ENCODE measurements at regions not wholly inside any gene's neighbourhood (a gene's known extent, or its start where the extent isn't known, plus 50 kb on each side); places are given as distances from the start of the nearest gene placed in this dataset.

DNA sequence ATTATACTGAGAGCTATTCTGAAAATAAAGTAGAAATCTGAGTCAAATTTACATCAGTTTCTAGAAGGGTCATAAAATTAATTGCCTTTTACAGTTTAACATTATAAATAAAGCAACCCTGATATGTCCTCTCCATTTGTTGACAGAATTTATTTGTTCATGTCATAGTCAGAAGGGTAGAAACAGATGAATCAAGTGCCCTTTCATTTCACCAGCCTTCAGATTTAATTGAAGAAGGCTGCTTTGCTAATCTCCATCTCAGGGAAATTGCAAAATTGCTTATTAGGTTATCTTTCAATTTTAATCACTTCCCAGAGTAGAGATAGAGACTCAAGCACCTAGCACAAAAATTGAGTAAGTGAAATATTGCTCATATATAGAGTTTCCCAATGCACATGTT lies 76.8 kb downstream of the ATXN7L3B start:
- TF ChIP-seq, protein P1, sequence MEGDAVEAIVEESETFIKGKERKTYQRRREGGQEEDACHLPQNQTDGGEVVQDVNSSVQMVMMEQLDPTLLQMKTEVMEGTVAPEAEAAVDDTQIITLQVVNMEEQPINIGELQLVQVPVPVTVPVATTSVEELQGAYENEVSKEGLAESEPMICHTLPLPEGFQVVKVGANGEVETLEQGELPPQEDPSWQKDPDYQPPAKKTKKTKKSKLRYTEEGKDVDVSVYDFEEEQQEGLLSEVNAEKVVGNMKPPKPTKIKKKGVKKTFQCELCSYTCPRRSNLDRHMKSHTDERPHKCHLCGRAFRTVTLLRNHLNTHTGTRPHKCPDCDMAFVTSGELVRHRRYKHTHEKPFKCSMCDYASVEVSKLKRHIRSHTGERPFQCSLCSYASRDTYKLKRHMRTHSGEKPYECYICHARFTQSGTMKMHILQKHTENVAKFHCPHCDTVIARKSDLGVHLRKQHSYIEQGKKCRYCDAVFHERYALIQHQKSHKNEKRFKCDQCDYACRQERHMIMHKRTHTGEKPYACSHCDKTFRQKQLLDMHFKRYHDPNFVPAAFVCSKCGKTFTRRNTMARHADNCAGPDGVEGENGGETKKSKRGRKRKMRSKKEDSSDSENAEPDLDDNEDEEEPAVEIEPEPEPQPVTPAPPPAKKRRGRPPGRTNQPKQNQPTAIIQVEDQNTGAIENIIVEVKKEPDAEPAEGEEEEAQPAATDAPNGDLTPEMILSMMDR (IDR thresholded peaks at IDR 0.05; ENCODE audit: insufficient read depth, low read length, poor library complexity, severe bottlenecking): no peak
- no peak for TF ChIP-seq EZH2phosphoT487 (conservative IDR thresholded peaks at IDR 0.05; ENCODE audit: low read length)
